ENCODE measurements at regions not wholly inside any gene's neighbourhood (a gene's known extent, or its start where the extent isn't known, plus 50 kb on each side); places are given as distances from the start of the nearest gene placed in this dataset.
"Not testable (repeated sequence)": the region's sequence is repeated elsewhere in the genome, so short reads cannot be mapped to it uniquely, and the experiment has no call there.

- not testable (repeated sequence) for DNase-seq
These were observed 154.4 kb downstream of the GOSR1 start for GRCh38 chr17:30631651-30632050.

DNA sequence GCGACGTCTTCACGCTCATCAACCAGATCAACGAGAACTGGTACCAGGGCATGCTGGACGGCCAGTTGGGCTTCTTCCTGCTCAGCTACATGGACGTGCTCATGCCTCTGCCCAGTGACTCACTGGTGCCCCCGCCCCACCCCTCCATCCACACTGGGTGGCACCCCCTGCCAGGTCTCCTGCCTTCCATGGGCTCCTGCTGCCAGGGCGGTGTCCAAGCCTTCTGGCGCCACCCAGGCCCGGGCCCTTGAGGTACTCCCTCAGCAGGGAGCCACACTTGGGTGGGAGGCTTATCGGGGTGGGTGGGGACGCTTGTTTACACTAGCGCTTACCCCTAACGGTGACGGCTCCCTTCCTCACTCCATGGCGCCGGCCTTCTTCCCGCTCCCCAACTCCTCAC, 148.2 kb downstream of the GOSR1 start:
- DNase-seq, result not testable (repeated sequence)

GRCh38 chr17:30624180-30624579, 147.0 kb downstream of the GOSR1 start:
- DNase-seq, result not testable (repeated sequence)

GRCh38 chr17:30609682-30610081, 132.5 kb downstream of the GOSR1 start:
- DNase-seq, result not testable (repeated sequence)

GRCh38 chr17:30605523-30605922, 128.3 kb downstream of the GOSR1 start:
- no peak for DNase-seq

DNA sequence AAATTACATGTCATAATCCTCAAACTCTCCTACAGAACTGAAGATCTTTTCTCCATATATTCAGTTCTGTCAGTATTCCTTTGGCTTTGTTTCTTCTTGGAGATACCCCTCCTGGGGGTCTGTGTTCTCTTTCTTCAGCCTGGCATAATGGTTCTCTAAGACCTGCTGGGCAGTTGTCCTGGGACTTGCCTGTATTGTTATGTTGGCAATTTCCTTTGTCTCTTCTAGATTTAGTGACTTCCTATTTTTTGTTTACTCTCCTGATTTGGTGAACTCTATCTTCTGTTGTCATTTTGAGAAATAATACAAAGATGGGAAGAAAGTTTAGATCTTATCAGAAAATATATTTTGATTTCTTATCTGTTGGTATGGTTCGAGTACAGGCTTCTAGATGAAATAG, 127.8 kb downstream of the GOSR1 start:
- DNase-seq, result no peak

DNA sequence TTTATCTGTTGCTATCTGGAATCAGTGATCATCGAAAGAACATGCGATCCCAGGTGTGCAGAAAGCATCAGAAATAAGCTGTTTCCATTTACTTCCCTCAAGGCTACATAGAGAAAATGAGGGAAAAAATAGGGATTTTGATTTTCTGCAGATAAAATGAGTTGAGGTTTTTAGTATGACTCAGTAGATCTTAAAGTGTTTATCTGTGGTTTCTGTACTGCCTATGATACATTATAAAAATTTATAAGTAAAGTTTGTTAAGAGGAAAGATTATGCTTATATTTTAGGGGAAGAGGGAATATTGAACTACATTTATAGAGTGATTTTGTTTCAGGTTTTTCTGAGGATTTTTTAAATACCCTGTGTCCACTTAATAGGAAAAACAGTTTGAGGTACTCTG, 125.2 kb downstream of the GOSR1 start:
- not testable (repeated sequence) for DNase-seq

- DNase-seq, result not testable (repeated sequence)
These were observed 124.8 kb downstream of the GOSR1 start for GRCh38 chr17:30601984-30602383.

DNA sequence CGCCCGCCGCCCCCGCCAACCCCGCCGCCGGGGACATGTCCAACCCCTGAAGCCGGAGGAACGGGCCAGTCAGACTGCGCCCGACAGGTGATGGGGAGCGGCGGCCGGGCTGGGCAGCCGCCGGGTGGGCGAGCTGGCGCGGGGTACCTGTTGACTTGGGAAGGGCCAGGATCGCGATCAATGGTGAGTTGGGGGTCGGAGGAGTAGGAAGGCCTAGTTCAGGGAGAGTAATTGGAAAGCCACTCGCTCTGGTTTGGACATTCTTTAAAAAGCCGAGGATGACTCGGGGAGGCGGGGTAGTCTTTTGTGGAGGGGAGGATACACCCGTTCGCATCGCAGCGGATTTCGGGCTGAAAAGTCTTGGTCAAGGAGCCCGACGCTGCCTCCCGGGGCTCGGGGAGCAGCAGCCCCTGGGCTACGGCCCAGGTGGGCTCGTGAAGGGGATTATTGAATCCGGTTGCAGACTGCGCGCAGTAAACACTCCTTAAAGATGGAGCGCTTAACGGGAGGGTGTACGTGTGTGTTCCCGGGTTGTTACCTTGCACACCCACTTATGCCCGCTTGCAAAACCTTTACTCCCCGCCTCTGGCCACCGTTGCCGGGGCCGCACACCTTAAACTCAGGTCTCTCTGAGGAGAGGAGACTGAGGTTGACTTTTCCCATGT, 123.8 kb downstream of the GOSR1 start:
- DNase-seq, result no peak

- peak; percentile 13 to 27 (median 22) for DNase-seq
These were observed 123.0 kb downstream of the GOSR1 start for GRCh38 chr17:30600060-30600829.

GRCh38 chr17:30599428-30600059, 122.3 kb downstream of the GOSR1 start:
- DNase-seq, result no peak

- no peak for DNase-seq
These were observed 120.6 kb downstream of the GOSR1 start for GRCh38 chr17:30597776-30598288.

GRCh38 chr17:30596948-30597775, 120.0 kb downstream of the GOSR1 start:
- DNase-seq, result not testable (repeated sequence)

DNA sequence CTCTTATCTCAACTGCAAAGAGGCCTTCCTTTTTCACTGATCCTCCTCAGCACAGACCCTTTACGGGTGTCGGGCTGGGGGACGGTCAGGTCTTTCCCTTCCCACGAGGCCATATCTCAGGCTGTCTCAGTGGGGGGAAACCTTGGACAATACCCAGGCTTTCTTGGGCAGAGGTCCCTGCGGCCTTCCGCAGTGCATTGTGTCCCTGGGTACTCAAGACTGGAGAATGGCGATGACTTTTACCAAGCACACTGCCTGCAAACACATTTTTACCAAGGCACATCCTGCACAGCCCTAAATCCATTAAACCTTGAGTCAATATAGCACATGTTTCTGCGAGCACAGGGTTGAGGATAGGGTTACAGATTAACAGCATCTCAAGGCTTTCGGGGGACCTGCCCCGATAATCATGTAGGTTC, 117.8 kb downstream of the GOSR1 start:
- not testable (repeated sequence) for DNase-seq

- no peak for DNase-seq
These were observed 117.2 kb downstream of the GOSR1 start for GRCh38 chr17:30594223-30594952.

DNA sequence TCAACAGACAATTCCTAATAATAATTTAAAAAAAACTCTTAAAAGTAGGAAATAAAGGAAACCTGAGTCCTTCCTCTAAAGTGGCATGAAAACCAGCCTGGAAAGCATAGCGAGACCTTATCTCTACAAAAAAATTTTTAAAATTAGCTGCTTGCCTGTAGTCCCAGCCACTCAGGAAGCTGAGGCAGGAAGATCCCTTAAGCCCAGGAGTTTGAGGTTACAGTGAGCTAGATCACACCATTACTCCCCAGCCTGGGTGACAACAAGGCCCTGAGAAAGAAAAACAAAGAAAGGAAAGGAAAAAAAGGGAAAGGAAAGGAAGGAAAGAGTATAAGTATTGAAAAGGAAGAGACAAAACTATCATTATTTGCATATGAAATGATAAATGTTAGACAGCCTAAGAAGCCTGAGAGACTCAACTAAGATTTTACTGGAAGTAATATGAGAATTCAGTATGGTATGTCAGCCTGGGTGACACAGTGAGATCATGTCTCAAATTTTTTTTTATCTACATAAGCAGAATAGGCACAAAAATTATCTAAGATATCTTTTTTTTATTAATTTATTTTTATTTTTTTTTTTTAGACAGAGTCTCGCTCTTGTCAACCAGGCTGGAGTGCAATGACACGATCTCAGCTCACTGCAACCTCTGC, 113.0 kb downstream of the GOSR1 start:
- no peak for DNase-seq

GRCh38 chr17:30589431-30589830, 112.2 kb downstream of the GOSR1 start:
- no peak for DNase-seq

GRCh38 chr17:30588798-30589247, 111.6 kb downstream of the GOSR1 start:
- no peak for DNase-seq

- DNase-seq, result no peak
These were observed 109.8 kb downstream of the GOSR1 start for GRCh38 chr17:30586818-30587595.

DNA sequence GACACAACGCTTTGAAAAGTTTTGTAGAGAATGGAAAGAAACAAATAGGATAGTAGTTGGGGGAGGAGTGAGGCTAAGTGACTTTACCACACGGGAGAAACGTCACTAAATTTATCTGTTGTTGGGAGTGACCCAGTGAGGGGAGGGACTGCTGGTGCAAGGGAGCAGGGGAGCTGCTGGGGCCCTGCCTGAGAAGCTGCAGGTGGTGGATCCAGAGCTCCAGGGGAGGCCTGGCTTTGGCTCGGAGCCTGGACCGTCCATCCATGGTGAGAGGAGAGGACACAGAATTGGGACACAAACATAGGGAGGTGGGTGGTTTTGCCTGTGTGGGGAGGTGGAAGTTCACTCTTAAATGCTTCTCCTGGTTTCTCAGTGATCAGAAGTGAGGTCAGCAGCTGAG, 107.6 kb downstream of the GOSR1 start:
- DNase-seq, result no peak

- no peak for DNase-seq
These were observed 103.7 kb downstream of the GOSR1 start for GRCh38 chr17:30580916-30581315.
